Panc1 (cell line): ENCODE measurements at regions not wholly inside any gene's neighbourhood (a gene's known extent, or its start where the extent isn't known, plus 50 kb on each side); places are given as distances from the start of the nearest gene placed in this dataset.
"Not testable (repeated sequence)": the region's sequence is repeated elsewhere in the genome, so short reads cannot be mapped to it uniquely, and the experiment has no call there.

ENCODE experiments used
- ATAC-seq: fragments of 200-7000 bp; cut with Tn5 transposase; 2 replicates; pipeline ENCODE4 v1.9.1; 2020; ENCODE audit warnings: mild to moderate bottlenecking, moderate library complexity
- BruUV-seq: library from RNA; stranded (reverse); fragments of 400-500 nt; replicated peaks from 2 replicates; lab custom pipeline; 2021; lab: Mats Ljungman, UMichigan
- CTCF ChIA-PET: fragments of 300-600 bp; sonication (Branson Sonifier 250); formaldehyde crosslinking; loops from one replicate; lab custom pipeline; 2022; ENCODE audit warnings: antibody characterized with exemption; lab: Charles Lee
- POLR2A ChIA-PET: fragments of 300-600 bp; sonication (Branson Sonifier 250); formaldehyde crosslinking; loops from one replicate; lab custom pipeline; 2022; ENCODE audit warnings: antibody characterized with exemption; lab: Charles Lee
- DNase-seq: peaks from one replicate; pipeline ENCODE4 v3.0.0-alpha.2; 2010; ENCODE audit warnings: low read depth, low spot score
- H3K27ac ChIP-seq: 2 replicates; pipeline ENCODE4 v1.5.1; 2011; ENCODE audit warnings: mild to moderate bottlenecking, low read length, inconsistent platforms
- H3K27me3 ChIP-seq: fragments of 200-500 bp; sonication (Bioruptor generic); 2 replicates; pipeline ENCODE4 v1.6.0; 2014; ENCODE audit warnings: low read length, inconsistent platforms; ENCODE audit not compliant: control insufficient read depth, insufficient read depth
- H3K36me3 ChIP-seq: fragments of 200-500 bp; sonication (Bioruptor generic); 2 replicates; pipeline ENCODE4 v1.5.1; 2014; ENCODE audit warnings: inconsistent platforms, mild to moderate bottlenecking, low read length, moderate library complexity; ENCODE audit not compliant: control insufficient read depth, insufficient read depth
- H3K4me1 ChIP-seq: 2 replicates; pipeline ENCODE4 v1.5.1; 2011; ENCODE audit warnings: inconsistent platforms, mild to moderate bottlenecking, low read length, moderate library complexity; ENCODE audit not compliant: control insufficient read depth, insufficient read depth
- H3K4me3 ChIP-seq, 2 experiments: 2 replicates each; pipeline ENCODE4 v1.5.1; 2011 to 2012; ENCODE audit warnings: low read depth in 2 of 2, low read length in 2 of 2, mild to moderate bottlenecking in 2 of 2, inconsistent platforms in 1 of 2, moderate library complexity in 1 of 2
- H3K9me3 ChIP-seq: fragments of 200-500 bp; sonication (Bioruptor generic); 2 replicates; pipeline ENCODE4 v1.5.1; 2014; ENCODE audit warnings: low read depth, mild to moderate bottlenecking, inconsistent platforms, low read length, moderate library complexity; ENCODE audit not compliant: control insufficient read depth, insufficient read depth
- in situ Hi-C: cut with HindIII; loops from 2 replicates; pipeline ENCODE4 v1.10.0; 2016; ENCODE audit warnings: low sequenced_read_pairs, low pct_unique_long_range_greater_than_20kb
- intact Hi-C: fragments of 100-400 bp; cut with micrococcal nuclease; formaldehyde crosslinking; loops from one replicate; pipeline ENCODE4 v1.10.0; 2022; ENCODE audit not compliant: unreplicated experiment

- POLR2A ChIA-PET, H3K9me3 ChIP-seq, in situ Hi-C loops, H3K36me3 ChIP-seq, H3K27me3 ChIP-seq, H3K27ac ChIP-seq, DNase-seq, H3K4me1 ChIP-seq, CTCF ChIA-PET, intact Hi-C loops, ATAC-seq, H3K4me3 ChIP-seq, BruUV-seq: not testable (repeated sequence)
Measured at GRCh38 chr21:7774219-7774618, 2747.2 kb upstream of the TPTE start.

GRCh38 chr21:7775327-7775984 lies 2745.9 kb upstream of the TPTE start:
- BruUV-seq, H3K27me3 ChIP-seq, H3K27ac ChIP-seq, H3K4me3 ChIP-seq, in situ Hi-C loops, ATAC-seq, CTCF ChIA-PET, POLR2A ChIA-PET, H3K36me3 ChIP-seq, DNase-seq, H3K9me3 ChIP-seq, intact Hi-C loops, H3K4me1 ChIP-seq: not testable (repeated sequence)

GRCh38 chr21:7776035-7776434 lies 2745.3 kb upstream of the TPTE start:
- H3K9me3 ChIP-seq, CTCF ChIA-PET, H3K36me3 ChIP-seq, BruUV-seq, H3K4me1 ChIP-seq, H3K4me3 ChIP-seq, in situ Hi-C loops, H3K27me3 ChIP-seq, ATAC-seq, intact Hi-C loops, DNase-seq, POLR2A ChIA-PET, H3K27ac ChIP-seq: not testable (repeated sequence)

GRCh38 chr21:7776622-7777021 lies 2744.8 kb upstream of the TPTE start:
- CTCF ChIA-PET, H3K27ac ChIP-seq, ATAC-seq, BruUV-seq, DNase-seq, POLR2A ChIA-PET, intact Hi-C loops, H3K9me3 ChIP-seq, H3K4me1 ChIP-seq, H3K27me3 ChIP-seq, H3K4me3 ChIP-seq, H3K36me3 ChIP-seq, in situ Hi-C loops: not testable (repeated sequence)

- DNase-seq, POLR2A ChIA-PET, BruUV-seq, H3K4me3 ChIP-seq, H3K36me3 ChIP-seq, intact Hi-C loops, H3K27me3 ChIP-seq, in situ Hi-C loops, ATAC-seq, H3K27ac ChIP-seq, H3K9me3 ChIP-seq, CTCF ChIA-PET, H3K4me1 ChIP-seq: not testable (repeated sequence)
Measured at GRCh38 chr21:7777289-7777688, 2744.1 kb upstream of the TPTE start.

- H3K27me3 ChIP-seq, CTCF ChIA-PET, intact Hi-C loops, BruUV-seq, H3K4me1 ChIP-seq, DNase-seq, POLR2A ChIA-PET, in situ Hi-C loops, H3K36me3 ChIP-seq, H3K27ac ChIP-seq, H3K9me3 ChIP-seq, H3K4me3 ChIP-seq, ATAC-seq: not testable (repeated sequence)
Measured at GRCh38 chr21:7787427-7788078, 2733.8 kb upstream of the TPTE start.

- CTCF ChIA-PET, H3K9me3 ChIP-seq, BruUV-seq, ATAC-seq, H3K36me3 ChIP-seq, H3K4me1 ChIP-seq, in situ Hi-C loops, H3K4me3 ChIP-seq, intact Hi-C loops, H3K27ac ChIP-seq, POLR2A ChIA-PET, DNase-seq, H3K27me3 ChIP-seq: not testable (repeated sequence)
Measured at GRCh38 chr21:7793797-7794196, 2727.6 kb upstream of the TPTE start.
